Left ventricle myocardium inferior (tissue), 1 donor: ENCODE measurements at regions not wholly inside any gene's neighbourhood (a gene's known extent, or its start where the extent isn't known, plus 50 kb on each side); places are given as distances from the start of the nearest gene placed in this dataset.

Experiments used
- DNase-seq: peaks from one replicate; pipeline ENCODE4 v3.0.0-alpha.2; 2020
- H3K27ac ChIP-seq: fragments of 200-600 bp; replicated peaks from 2 replicates; pipeline ENCODE4 v1.8.0; 2021
- H3K27me3 ChIP-seq: fragments of 200-600 bp; 2 replicates; pipeline ENCODE4 v1.8.0; 2021; ENCODE audit warnings: low read depth
- H3K36me3 ChIP-seq: fragments of 200-600 bp; 2 replicates; pipeline ENCODE4 v1.8.0; 2021
- H3K4me1 ChIP-seq: fragments of 200-600 bp; 2 replicates; pipeline ENCODE4 v1.8.0; 2021
- H3K4me3 ChIP-seq: fragments of 200-600 bp; 2 replicates; pipeline ENCODE4 v1.8.0; 2021; ENCODE audit warnings: mild to moderate bottlenecking, moderate library complexity
- H3K9me3 ChIP-seq: fragments of 200-600 bp; replicated peaks from 2 replicates; pipeline ENCODE4 v1.8.0; 2021
- intact Hi-C: fragments of 100-400 bp; cut with micrococcal nuclease; formaldehyde crosslinking; loops from one replicate; pipeline ENCODE4 v1.11.0; 2022
- TF ChIP-seq, protein P1 (sequence below): fragments of 200-600 bp; IDR thresholded peaks from 2 replicates; pipeline ENCODE4 v1.8.0; 2021; ENCODE audit warnings: antibody characterized with exemption, mild to moderate bottlenecking, borderline replicate concordance
- donor health status: DM: no; HTN: yes; CAD: no; lungs with severe emphysema.

DNA sequence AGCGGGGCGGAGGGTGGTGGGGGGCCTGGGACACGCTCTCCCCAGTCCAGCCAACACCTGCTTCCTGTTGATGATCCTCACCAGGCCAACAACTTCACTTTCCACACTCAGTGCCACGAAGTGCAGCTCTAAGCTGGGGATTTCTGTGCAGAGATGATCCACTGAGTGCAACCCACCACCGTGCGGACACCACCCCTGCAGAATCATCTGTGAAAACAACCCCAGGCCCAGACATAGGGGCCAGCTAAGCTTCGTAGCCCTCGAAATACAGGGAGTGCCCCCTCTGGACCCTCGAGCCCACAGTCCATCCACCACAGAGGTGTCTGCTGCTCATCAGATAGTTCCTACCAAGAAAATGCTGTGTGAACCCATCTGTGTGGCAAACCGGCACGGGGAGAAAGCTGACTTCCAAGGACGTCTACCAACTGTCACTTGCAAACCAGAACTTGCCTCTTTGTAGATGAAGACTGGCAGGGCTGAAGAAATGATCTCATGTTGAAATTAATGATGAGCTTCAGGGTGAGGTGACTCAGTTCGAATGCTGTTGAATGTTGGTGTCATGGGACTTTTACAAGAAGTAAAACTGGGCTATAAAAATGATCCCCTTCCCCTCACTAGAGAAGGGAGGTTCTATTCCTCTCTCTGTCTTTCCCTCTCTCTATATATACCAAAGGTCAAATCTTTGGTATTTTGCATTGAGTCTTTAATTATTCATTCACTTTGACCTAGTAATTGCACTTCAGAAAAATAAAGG is 73.4 kb downstream of the MYEOV start:
- TF ChIP-seq, protein P1, sequence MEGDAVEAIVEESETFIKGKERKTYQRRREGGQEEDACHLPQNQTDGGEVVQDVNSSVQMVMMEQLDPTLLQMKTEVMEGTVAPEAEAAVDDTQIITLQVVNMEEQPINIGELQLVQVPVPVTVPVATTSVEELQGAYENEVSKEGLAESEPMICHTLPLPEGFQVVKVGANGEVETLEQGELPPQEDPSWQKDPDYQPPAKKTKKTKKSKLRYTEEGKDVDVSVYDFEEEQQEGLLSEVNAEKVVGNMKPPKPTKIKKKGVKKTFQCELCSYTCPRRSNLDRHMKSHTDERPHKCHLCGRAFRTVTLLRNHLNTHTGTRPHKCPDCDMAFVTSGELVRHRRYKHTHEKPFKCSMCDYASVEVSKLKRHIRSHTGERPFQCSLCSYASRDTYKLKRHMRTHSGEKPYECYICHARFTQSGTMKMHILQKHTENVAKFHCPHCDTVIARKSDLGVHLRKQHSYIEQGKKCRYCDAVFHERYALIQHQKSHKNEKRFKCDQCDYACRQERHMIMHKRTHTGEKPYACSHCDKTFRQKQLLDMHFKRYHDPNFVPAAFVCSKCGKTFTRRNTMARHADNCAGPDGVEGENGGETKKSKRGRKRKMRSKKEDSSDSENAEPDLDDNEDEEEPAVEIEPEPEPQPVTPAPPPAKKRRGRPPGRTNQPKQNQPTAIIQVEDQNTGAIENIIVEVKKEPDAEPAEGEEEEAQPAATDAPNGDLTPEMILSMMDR = no peak
- Histone ChIP-seq H3K36me3 (no peaks in the 10 kb centered on the region), H3K4me3 (no peak overlapping the region), H3K9me3 (peaks cover 13% of the 10 kb centered on the region), H3K27ac (no peak overlapping the region), H3K4me1 (no peaks in the 10 kb centered on the region), H3K27me3 (no peaks in the 10 kb centered on the region)
- intact Hi-C loops = no loop called here
- no peak for DNase-seq

DNA sequence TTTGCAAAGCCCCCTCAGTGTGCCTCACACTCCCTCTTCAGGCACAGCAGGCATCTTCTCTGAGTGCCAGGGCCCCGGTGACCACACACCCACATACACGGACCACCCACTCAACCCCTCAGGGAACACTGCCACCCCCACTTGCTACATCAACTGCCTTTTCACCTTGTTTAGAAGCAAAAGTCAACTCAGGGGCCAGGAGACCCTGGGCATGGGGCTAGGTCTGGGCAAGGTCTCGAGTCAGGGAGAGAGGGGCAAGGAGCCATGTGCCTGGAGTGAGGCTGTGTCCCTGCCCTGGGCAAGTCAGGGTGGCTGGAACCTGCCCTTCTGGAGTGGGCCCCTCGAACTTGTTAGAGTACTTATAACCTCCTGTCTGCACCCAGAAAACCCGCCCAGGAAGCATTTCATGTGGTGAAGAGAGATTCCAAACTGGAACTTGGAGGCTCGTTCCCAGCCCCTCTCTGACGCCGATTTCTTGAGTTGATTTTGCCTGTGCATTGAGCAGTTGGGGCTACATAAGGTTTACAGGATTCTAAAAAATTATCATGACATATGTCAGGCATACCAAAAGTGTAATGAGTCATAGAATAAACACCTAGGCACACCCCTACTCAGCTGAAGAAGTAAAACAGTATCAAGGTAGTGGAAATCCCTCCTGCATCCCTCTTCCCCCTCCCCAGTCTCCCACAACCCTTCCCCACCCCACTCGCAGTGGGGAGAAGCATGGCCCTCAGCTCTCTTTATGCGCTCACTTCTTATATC is 74.3 kb downstream of the MYEOV start:
- H3K36me3 ChIP-seq = no peaks in the 10 kb centered on the region
- TF ChIP-seq, protein P1 = no peak
- DNase-seq = no peak
- H3K9me3 ChIP-seq = peaks cover 13% of the 10 kb centered on the region
- intact Hi-C loops = no loop called here
- no peaks in the 10 kb centered on the region for H3K4me1 ChIP-seq
- no peak overlapping the region for H3K4me3 ChIP-seq
- H3K27ac ChIP-seq = no peak overlapping the region
- H3K27me3 ChIP-seq = no peaks in the 10 kb centered on the region

DNA sequence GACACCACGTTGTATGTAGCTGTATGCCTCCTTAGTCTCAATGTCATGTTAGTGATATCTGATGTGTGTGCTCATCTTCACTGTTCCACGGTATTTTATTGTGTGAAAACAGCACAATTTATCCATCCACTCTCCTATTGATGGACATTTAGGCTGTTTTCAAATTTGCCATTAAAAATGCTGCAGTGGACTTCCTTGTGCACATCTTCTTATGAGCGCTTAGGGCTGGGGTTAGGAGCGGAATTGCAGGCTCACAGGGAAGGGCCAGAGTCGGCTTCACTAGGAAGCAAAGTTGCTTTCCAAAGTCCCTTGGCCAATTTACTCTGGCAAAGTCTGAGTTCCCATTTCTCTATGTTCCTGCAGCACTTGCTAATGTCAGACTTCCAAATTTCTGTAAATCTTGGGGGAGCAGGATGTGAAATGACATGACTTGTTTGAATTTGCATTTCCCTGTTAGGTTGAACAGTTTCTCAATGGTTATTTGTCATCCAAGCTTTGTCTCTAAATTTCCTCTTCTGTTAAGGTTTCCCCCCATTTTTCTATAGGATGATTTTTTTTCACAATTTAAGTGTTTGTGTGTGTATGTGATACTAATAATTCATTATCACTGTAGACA is 75.4 kb downstream of the MYEOV start:
- no peak overlapping the region for H3K27ac ChIP-seq
- no peak overlapping the region for H3K4me3 ChIP-seq
- no peaks in the 10 kb centered on the region for H3K36me3 ChIP-seq
- H3K27me3 ChIP-seq = no peaks in the 10 kb centered on the region
- peaks cover 4% of the 10 kb centered on the region for H3K4me1 ChIP-seq
- TF ChIP-seq, protein P1 = no peak
- peaks cover 13% of the 10 kb centered on the region for H3K9me3 ChIP-seq
- DNase-seq = no peak
- intact Hi-C loops = no loop called here

DNA sequence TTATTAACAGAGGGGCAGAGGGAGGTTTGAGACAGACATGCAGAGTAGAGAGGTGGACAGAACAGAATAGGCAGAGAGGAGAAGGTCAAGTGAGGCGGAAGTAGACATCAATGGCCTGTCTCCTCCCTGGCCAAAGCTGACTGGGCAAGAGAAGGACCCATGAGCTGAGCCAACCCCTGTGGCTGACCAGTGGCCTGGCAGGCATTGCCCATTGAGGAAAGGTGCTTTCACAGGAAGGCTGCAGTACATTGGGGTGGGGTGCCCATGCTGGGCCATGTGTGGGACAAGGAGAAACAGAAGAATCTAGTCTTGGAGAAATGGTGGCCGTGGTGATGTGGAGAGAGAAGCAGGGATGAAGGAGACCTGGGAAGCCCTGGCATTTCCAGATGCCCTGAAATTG is 76.0 kb downstream of the MYEOV start:
- Histone ChIP-seq H3K27me3 (no peaks in the 10 kb centered on the region), H3K27ac (no peak overlapping the region), H3K4me3 (no peak overlapping the region), H3K9me3 (peaks cover 13% of the 10 kb centered on the region), H3K4me1 (peaks cover 9% of the 10 kb centered on the region), H3K36me3 (no peaks in the 10 kb centered on the region)
- DNase-seq = no peak
- TF ChIP-seq, protein P1 = no peak
- intact Hi-C loops = no loop called here

DNA sequence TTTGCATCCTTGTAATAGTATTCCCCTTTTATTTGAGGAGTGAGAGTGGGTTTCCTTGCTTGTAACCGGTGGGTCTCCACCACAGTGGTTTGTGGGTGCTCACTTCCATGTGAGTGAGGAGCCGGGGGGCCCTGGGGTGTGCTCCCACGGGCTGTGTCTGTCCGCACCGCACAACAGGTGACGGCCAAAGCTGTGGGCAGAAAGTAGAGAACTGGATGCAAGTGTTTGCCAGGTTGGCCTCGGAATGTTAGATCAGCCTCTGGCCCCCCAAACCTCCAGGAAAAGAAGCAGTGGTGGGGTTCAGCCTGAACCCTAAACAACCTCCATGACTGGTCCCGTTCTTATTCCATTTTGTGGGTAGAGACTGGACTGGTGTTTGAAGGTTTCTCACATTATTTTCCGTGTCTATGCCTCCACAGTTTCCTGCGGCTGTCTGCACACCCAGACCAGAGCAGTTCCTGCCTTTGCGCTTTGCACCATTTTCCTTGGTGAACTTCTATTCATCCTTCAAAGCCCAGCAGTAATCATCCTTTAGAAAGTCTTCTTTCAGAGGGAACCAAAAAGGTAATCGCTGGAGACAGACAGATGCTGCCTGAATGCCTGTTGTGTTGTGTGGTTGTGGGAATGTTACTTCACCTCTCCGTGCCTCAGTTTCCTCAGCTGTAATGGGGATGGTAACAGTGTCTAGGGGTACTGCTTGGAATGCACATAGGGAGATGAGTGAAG is 77.2 kb downstream of the MYEOV start:
- Histone ChIP-seq H3K27me3 (no peaks in the 10 kb centered on the region), H3K27ac (no peak overlapping the region), H3K36me3 (no peaks in the 10 kb centered on the region), H3K4me3 (no peak overlapping the region), H3K4me1 (peaks cover 9% of the 10 kb centered on the region), H3K9me3 (peaks cover 13% of the 10 kb centered on the region)
- intact Hi-C loops = no loop called here
- TF ChIP-seq, protein P1 = no peak
- peak; percentile 1 for DNase-seq
